Ovary (tissue), 3 donors: ENCODE measurements at regions not wholly inside any gene's neighbourhood (a gene's known extent, or its start where the extent isn't known, plus 50 kb on each side); places are given as distances from the start of the nearest gene placed in this dataset.
"Not testable (repeated sequence)": the region's sequence is repeated elsewhere in the genome, so short reads cannot be mapped to it uniquely, and the experiment has no call there.

ENCODE experiments used
- CTCF ChIP-seq, 3 donors: fragments of 450-650 bp in 2 of 3; fragments of 200-600 bp in 1 of 3; IDR thresholded peaks; one replicate each; pipeline versions ENCODE4 v1.5.1 to v1.8.0; 2016 to 2022; ENCODE audit warnings: antibody characterized with exemption in 3 of 3, mild to moderate bottlenecking in 1 of 3
- EP300 ChIP-seq: sonication (generic); formaldehyde crosslinking; IDR thresholded peaks from one replicate; pipeline ENCODE4 v1.6.1; 2017; ENCODE audit warnings: antibody characterized with exemption
- POLR2A ChIP-seq: fragments of 450-650 bp; IDR thresholded peaks from one replicate; pipeline ENCODE4 v1.6.1; 2017; ENCODE audit warnings: antibody characterized with exemption, mild to moderate bottlenecking, moderate library complexity
- donor health status: DM: no; HTN: no; CAD: no.

- not testable (repeated sequence) for TF ChIP-seq CTCF (IDR thresholded peaks at IDR 0.05); POLR2A; EP300
Observed at GRCh38 chr4:49129870-49130269, 143.8 kb downstream of the CWH43 start.
